ENCODE measurements at regions not wholly inside any gene's neighbourhood (a gene's known extent, or its start where the extent isn't known, plus 50 kb on each side); places are given as distances from the start of the nearest gene placed in this dataset.

- DNase-seq (no peak), ATAC-seq (ENCODE audit: low read depth) (no peak)
- Histone ChIP-seq H3K4ac (ENCODE audit: low read depth, low read length) (no peak overlapping the region), H3K9me1 (ENCODE audit: insufficient read depth, low read length) (no peaks in the 10 kb centered on the region), H4K5ac (ENCODE audit: low read depth, low read length) (no peak overlapping the region), H3K36me3 (ENCODE audit: control insufficient read depth, insufficient read depth, low read length) (no peaks in the 10 kb centered on the region), H3K4me2 (ENCODE audit: low read depth, low read length) (no peak overlapping the region), H4K91ac (ENCODE audit: insufficient read depth, low read depth, low read length) (no peak overlapping the region), H3K9me3 (ENCODE audit: control insufficient read depth, insufficient read depth, low read length) (no peaks in the 10 kb centered on the region), H2BK20ac (ENCODE audit: low read depth, low read length) (no peak overlapping the region), H3K56ac (ENCODE audit: extremely low read depth, insufficient read depth, low read length) (no peak overlapping the region), H3K9ac (ENCODE audit: low read depth, low read length) (no peak overlapping the region), H2AFZ (replicated peaks; ENCODE audit: low read length, poor library complexity) (peak overlapping the region; percentile 21), H2BK15ac (ENCODE audit: low read depth, low read length) (no peak overlapping the region), H3K27ac (ENCODE audit: insufficient read depth, low read length) (no peak overlapping the region), H4K20me1 (ENCODE audit: insufficient read depth, low read length) (no peaks in the 10 kb centered on the region), H2BK120ac (ENCODE audit: low read depth, low read length) (no peak overlapping the region), H2AK9ac (replicated peaks; ENCODE audit: low read depth, low read length, poor library complexity) (no peak overlapping the region), H2BK5ac (ENCODE audit: low read depth, low read length, poor library complexity, severe bottlenecking) (no peak overlapping the region), H4K8ac (ENCODE audit: low read depth in 2 of 2, low read length in 2 of 2) (no peak overlapping the region), H3K4me3 (ENCODE audit: insufficient read depth, low read depth, low read length) (no peak overlapping the region), H3K14ac (replicated peaks; ENCODE audit: low read depth, low read length) (no peak overlapping the region), H3K18ac (ENCODE audit: low read depth, low read length) (no peak overlapping the region), H3K79me1 (ENCODE audit: low read depth in 1 of 2, low read length in 2 of 2) (no peaks in the 10 kb centered on the region), H3K4me1 (ENCODE audit: control insufficient read depth, insufficient read depth, low read length) (no peaks in the 10 kb centered on the region), H3K27me3 (ENCODE audit: control insufficient read depth, insufficient read depth, low read length) (no peaks in the 10 kb centered on the region), H2AK5ac (ENCODE audit: low read depth, low read length) (no peak overlapping the region), H3K23ac (ENCODE audit: low read depth, low read length) (no peak overlapping the region)
- intact Hi-C loops (cut with micrococcal nuclease) (no loop called here), dilution Hi-C loops (cut with HindIII; ENCODE audit: low sequenced_read_pairs, unreplicated experiment) (no loop called here), in situ Hi-C loops (cut with MboI; ENCODE audit: low sequenced_read_pairs) (no loop called here)
- ChIA-PET POLR2A (ENCODE audit: unreplicated experiment) (no interaction called here), CTCF (no interaction called here)
- no CpG with 5 or more reads among the region's 5 CpGs for WGBS, 2 experiments (ENCODE audit: extremely low coverage in 2 of 2, insufficient read length in 1 of 2)
- no TSS peak for BruUV-seq (replicated peaks)
- TF ChIP-seq CTCF (conservative IDR thresholded peaks at IDR 0.05; ENCODE audit: low read depth, low read length) (no peak), FOS (IDR thresholded peaks at IDR 0.05; ENCODE audit: low read depth, low read length) (no peak), MAZ (IDR thresholded peaks at IDR 0.05; ENCODE audit: borderline replicate concordance, low read depth, low read length) (no peak), MAFK (IDR thresholded peaks at IDR 0.05; ENCODE audit: low read depth, low read length) (no peak), CEBPB (IDR thresholded peaks at IDR 0.05; ENCODE audit: low read depth, low read length) (no peak), ELK1 (IDR thresholded peaks at IDR 0.05; ENCODE audit: borderline replicate concordance, low read depth, low read length) (no peak), SMC3 (IDR thresholded peaks at IDR 0.05; ENCODE audit: low read depth, low read length) (no peak), CHD1 (IDR thresholded peaks at IDR 0.05; ENCODE audit: low read depth, low read length) (no peak)
These were observed 102.7 kb upstream of the OR9Q1 start for GRCh38 chr11:57920971-57921370.
